ENCODE measurements at regions not wholly inside any gene's neighbourhood (a gene's known extent, or its start where the extent isn't known, plus 50 kb on each side); places are given as distances from the start of the nearest gene placed in this dataset.
"Not testable (repeated sequence)": the region's sequence is repeated elsewhere in the genome, so short reads cannot be mapped to it uniquely, and the experiment has no call there.

DNA sequence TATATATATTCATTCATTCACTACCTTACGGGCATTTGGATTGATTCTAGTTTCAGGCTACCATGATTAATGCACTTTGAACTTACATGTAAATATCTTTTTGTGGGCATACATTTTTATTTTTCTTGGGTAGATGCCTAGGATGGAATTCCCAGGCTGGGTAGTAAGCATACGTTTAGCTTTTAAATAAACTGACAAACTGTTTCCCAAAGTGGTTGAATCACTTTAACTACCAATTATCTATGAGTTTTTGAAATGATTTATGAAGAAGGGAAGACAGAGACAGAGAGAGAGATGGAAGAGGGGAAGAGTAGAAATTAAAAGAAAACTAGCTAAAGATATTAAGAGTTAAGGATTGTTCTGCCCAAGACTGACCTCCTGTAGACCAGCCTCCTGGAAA, 612.6 kb downstream of the PSAT1 start:
- intact Hi-C loops (cut with DNase I) = no loop called here
- WGBS, 2 donors = 80 to 88% methylated on average over 2 of the region's 2 CpGs
- no peak for DNase-seq
- Histone ChIP-seq H3K9me3 (no peaks in the 10 kb centered on the region), H3K36me3 (no peaks in the 10 kb centered on the region), H3K4me1 (no peaks in the 10 kb centered on the region), H3K27ac (no peak overlapping the region), H3K27me3 (no peaks in the 10 kb centered on the region), H3K4me3 (replicated peaks in 1 of 3) (no peak overlapping the region)
- TF ChIP-seq POLR2A (IDR thresholded peaks at IDR 0.05) = no peak
- TF ChIP-seq, protein P1, sequence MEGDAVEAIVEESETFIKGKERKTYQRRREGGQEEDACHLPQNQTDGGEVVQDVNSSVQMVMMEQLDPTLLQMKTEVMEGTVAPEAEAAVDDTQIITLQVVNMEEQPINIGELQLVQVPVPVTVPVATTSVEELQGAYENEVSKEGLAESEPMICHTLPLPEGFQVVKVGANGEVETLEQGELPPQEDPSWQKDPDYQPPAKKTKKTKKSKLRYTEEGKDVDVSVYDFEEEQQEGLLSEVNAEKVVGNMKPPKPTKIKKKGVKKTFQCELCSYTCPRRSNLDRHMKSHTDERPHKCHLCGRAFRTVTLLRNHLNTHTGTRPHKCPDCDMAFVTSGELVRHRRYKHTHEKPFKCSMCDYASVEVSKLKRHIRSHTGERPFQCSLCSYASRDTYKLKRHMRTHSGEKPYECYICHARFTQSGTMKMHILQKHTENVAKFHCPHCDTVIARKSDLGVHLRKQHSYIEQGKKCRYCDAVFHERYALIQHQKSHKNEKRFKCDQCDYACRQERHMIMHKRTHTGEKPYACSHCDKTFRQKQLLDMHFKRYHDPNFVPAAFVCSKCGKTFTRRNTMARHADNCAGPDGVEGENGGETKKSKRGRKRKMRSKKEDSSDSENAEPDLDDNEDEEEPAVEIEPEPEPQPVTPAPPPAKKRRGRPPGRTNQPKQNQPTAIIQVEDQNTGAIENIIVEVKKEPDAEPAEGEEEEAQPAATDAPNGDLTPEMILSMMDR (IDR thresholded peaks at IDR 0.05) = no peak

DNA sequence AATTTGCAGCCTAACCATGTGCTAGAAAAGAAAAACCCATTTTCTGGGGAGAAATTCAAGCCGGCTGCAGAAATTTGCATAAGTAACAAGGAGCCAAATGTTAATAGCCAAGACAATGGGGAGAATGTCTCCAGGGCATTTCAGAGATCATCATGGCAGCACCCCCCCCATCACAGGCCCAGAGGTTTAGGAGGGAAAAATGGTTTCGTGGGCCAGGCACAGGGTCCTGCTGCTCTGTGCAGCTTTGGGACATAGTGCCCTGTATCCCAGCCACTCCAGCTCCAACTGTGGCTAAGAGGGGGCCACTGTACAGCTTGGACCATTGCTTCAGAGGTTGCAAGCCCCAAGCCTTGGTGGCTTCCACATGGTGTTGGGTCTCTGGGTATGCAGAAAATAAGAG, 620.0 kb downstream of the PSAT1 start:
- H3K4me3 ChIP-seq (replicated peaks in 1 of 3); intact Hi-C loops (cut with DNase I); H3K4me1 ChIP-seq; DNase-seq; H3K9me3 ChIP-seq; H3K27me3 ChIP-seq; H3K27ac ChIP-seq; H3K36me3 ChIP-seq: not testable (repeated sequence)
- 73% methylated on average over 2 of the region's 2 CpGs for WGBS, 2 donors

DNA sequence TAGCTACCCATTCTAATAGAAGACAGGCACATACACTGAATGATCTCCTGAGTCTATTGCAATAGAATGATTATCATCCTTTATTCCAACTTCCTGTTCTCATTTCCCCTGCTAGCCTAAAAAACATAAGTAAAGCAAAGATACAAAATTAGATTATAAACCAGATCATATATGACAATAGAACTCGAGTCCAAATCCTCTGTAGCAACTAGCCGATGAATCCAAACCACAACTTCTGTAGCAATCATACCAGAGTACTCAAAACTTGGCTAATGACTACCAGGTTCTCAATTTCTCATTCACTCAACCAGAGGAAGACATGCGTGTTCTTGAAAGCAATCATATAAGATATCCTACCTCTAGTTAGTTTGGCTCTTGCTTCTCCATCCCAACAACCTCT, 622.1 kb downstream of the PSAT1 start:
- Histone ChIP-seq H3K27ac (no peak overlapping the region), H3K36me3 (no peaks in the 10 kb centered on the region), H3K4me3 (replicated peaks in 1 of 3) (no peak overlapping the region), H3K27me3 (no peaks in the 10 kb centered on the region), H3K9me3 (no peaks in the 10 kb centered on the region), H3K4me1 (no peaks in the 10 kb centered on the region)
- intact Hi-C loops (cut with DNase I) = no loop called here
- no peak for TF ChIP-seq POLR2A (IDR thresholded peaks at IDR 0.05)
- TF ChIP-seq, protein P1 (IDR thresholded peaks at IDR 0.05) = no peak
- no peak for DNase-seq
- WGBS, 2 donors = 31 to 34% methylated on average over 3 of the region's 3 CpGs

DNA sequence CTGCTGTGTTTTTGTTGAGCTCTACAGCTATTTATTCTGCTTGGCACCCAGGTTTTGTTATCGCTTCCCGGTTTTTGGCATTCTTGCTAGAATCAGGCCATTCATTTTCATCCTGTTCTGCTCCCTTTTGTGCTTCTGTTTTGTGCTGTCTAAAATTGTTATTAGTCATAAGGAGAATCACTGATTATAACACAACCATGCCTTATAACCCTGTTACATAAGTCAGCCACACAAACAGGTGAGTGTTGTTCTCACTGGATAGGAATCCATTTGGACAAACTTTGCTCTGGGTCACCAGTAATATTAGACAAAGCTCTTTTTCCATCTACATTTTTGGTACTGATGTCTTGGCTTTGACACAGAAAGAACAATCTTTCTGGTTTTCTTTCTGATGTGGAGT, 622.8 kb downstream of the PSAT1 start:
- no peaks in the 10 kb centered on the region for H3K27me3 ChIP-seq
- WGBS, 2 donors = 87 to 95% methylated on average over 2 of the region's 2 CpGs
- no peaks in the 10 kb centered on the region for H3K9me3 ChIP-seq
- H3K27ac ChIP-seq = no peak overlapping the region
- intact Hi-C loops (cut with DNase I) = no loop called here
- H3K36me3 ChIP-seq = no peaks in the 10 kb centered on the region
- no peak overlapping the region for H3K4me3 ChIP-seq (replicated peaks in 1 of 3)
- no peak for TF ChIP-seq POLR2A (IDR thresholded peaks at IDR 0.05)
- TF ChIP-seq, protein P1 (IDR thresholded peaks at IDR 0.05) = no peak
- no peaks in the 10 kb centered on the region for H3K4me1 ChIP-seq
- DNase-seq = no peak

DNA sequence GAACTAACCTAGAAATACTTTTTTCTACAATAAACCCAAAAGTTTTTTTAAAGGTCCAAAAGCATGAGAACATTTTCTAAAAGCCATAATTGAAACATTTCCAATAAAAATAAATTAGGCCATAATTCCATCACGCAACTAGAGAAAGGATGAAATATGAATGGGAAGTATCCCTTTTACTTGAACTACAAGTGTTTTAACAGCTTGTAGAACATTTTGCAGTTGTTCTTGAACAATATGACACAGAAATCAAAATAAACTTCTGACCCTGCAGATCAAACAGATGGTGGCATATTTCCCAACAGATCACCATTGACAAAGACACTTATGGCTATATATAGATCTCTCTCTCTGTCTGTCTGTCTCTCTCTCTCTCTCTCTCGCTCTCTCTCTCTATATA, 624.4 kb downstream of the PSAT1 start:
- Histone ChIP-seq H3K27me3 (no peaks in the 10 kb centered on the region), H3K4me1 (no peaks in the 10 kb centered on the region), H3K36me3 (no peaks in the 10 kb centered on the region), H3K9me3 (no peaks in the 10 kb centered on the region), H3K27ac (no peak overlapping the region), H3K4me3 (replicated peaks in 1 of 3) (no peak overlapping the region)
- WGBS, 2 donors = 59 to 73% methylated on average over 1 of the region's 2 CpGs
- no peak for DNase-seq
- TF ChIP-seq POLR2A (IDR thresholded peaks at IDR 0.05) = no peak
- TF ChIP-seq, protein P1 (IDR thresholded peaks at IDR 0.05) = no peak
- intact Hi-C loops (cut with DNase I) = no loop called here

Data from thyroid gland (tissue), 4 donors.